ENCODE measurements at regions not wholly inside any gene's neighbourhood (a gene's known extent, or its start where the extent isn't known, plus 50 kb on each side); places are given as distances from the start of the nearest gene placed in this dataset.

DNA sequence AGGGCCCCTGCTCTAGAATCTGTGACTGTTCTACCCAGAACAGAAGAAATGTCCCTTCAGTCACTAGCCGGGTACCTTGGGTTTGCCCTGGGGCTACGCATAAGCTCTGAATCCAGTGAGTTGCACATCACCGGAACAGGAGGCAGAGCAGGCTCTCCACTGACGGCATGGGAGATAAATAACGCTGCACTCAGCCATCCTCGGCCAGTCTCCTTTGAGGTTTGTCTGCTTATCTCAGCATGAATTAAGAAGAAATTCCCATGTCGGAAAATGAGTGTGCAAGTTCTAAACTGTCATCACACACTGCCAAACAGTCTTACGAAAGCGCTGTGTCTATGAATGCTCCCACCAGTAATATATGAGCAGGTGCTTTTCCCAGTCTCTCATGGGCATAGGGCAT lies 90.8 kb downstream of the FAM50B start (continued):
- TF ChIP-seq, protein P1, sequence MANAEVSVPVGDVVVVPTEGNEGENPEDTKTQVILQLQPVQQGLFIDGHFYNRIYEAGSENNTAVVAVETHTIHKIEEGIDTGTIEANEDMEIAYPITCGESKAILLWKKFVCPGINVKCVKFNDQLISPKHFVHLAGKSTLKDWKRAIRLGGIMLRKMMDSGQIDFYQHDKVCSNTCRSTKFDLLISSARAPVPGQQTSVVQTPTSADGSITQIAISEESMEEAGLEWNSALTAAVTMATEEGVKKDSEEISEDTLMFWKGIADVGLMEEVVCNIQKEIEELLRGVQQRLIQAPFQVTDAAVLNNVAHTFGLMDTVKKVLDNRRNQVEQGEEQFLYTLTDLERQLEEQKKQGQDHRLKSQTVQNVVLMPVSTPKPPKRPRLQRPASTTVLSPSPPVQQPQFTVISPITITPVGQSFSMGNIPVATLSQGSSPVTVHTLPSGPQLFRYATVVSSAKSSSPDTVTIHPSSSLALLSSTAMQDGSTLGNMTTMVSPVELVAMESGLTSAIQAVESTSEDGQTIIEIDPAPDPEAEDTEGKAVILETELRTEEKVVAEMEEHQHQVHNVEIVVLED (CRISPR knock-in tag; IDR thresholded peaks at IDR 0.05), result no peak
- TF ChIP-seq NFE2L1 (tag; IDR thresholded peaks at IDR 0.05; ENCODE audit: borderline replicate concordance, low read depth) (no peak), PHB2 (IDR thresholded peaks at IDR 0.05; ENCODE audit: low read depth) (no peak), MTA2 (IDR thresholded peaks at IDR 0.05; ENCODE audit: low read depth) (0 out of 2 replicates have a peak, but pooled peaks have one; percentile 32), FOXK1 (CRISPR knock-in tag; IDR thresholded peaks at IDR 0.05; ENCODE audit: borderline replicate concordance) (no peak), SMAD1 (IDR thresholded peaks at IDR 0.05; ENCODE audit: low read depth, low read length, partially characterized antibody) (no peak), GTF2F1 (IDR thresholded peaks at IDR 0.05; ENCODE audit: low read depth, low read length) (no peak), NR4A1 (CRISPR knock-in tag; IDR thresholded peaks at IDR 0.05) (no peak), NR4A1 (tag; IDR thresholded peaks at IDR 0.05) (no peak), MEF2A (IDR thresholded peaks at IDR 0.05; ENCODE audit: control insufficient read depth, low read depth, low read length) (no peak), ZNF551 (CRISPR knock-in tag; IDR thresholded peaks at IDR 0.05) (no peak), GATA2 (CRISPR knock-in tag; IDR thresholded peaks at IDR 0.05) (peak; percentile 69)
- TF ChIP-seq, protein P2, sequence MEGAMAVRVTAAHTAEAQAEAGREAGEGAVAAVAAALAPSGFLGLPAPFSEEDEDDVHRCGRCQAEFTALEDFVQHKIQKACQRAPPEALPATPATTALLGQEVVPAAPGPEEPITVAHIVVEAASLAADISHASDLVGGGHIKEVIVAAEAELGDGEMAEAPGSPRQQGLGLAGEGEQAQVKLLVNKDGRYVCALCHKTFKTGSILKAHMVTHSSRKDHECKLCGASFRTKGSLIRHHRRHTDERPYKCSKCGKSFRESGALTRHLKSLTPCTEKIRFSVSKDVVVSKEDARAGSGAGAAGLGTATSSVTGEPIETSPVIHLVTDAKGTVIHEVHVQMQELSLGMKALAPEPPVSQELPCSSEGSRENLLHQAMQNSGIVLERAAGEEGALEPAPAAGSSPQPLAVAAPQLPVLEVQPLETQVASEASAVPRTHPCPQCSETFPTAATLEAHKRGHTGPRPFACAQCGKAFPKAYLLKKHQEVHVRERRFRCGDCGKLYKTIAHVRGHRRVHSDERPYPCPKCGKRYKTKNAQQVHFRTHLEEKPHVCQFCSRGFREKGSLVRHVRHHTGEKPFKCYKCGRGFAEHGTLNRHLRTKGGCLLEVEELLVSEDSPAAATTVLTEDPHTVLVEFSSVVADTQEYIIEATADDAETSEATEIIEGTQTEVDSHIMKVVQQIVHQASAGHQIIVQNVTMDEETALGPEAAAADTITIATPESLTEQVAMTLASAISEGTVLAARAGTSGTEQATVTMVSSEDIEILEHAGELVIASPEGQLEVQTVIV (CRISPR knock-in tag; IDR thresholded peaks at IDR 0.05; ENCODE audit: borderline replicate concordance), result no peak
- TF ChIP-seq, protein P3, sequence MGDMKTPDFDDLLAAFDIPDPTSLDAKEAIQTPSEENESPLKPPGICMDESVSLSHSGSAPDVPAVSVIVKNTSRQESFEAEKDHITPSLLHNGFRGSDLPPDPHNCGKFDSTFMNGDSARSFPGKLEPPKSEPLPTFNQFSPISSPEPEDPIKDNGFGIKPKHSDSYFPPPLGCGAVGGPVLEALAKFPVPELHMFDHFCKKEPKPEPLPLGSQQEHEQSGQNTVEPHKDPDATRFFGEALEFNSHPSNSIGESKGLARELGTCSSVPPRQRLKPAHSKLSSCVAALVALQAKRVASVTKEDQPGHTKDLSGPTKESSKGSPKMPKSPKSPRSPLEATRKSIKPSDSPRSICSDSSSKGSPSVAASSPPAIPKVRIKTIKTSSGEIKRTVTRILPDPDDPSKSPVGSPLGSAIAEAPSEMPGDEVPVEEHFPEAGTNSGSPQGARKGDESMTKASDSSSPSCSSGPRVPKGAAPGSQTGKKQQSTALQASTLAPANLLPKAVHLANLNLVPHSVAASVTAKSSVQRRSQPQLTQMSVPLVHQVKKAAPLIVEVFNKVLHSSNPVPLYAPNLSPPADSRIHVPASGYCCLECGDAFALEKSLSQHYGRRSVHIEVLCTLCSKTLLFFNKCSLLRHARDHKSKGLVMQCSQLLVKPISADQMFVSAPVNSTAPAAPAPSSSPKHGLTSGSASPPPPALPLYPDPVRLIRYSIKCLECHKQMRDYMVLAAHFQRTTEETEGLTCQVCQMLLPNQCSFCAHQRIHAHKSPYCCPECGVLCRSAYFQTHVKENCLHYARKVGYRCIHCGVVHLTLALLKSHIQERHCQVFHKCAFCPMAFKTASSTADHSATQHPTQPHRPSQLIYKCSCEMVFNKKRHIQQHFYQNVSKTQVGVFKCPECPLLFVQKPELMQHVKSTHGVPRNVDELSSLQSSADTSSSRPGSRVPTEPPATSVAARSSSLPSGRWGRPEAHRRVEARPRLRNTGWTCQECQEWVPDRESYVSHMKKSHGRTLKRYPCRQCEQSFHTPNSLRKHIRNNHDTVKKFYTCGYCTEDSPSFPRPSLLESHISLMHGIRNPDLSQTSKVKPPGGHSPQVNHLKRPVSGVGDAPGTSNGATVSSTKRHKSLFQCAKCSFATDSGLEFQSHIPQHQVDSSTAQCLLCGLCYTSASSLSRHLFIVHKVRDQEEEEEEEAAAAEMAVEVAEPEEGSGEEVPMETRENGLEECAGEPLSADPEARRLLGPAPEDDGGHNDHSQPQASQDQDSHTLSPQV (IDR thresholded peaks at IDR 0.05), result no peak
- TF ChIP-seq, protein P4, sequence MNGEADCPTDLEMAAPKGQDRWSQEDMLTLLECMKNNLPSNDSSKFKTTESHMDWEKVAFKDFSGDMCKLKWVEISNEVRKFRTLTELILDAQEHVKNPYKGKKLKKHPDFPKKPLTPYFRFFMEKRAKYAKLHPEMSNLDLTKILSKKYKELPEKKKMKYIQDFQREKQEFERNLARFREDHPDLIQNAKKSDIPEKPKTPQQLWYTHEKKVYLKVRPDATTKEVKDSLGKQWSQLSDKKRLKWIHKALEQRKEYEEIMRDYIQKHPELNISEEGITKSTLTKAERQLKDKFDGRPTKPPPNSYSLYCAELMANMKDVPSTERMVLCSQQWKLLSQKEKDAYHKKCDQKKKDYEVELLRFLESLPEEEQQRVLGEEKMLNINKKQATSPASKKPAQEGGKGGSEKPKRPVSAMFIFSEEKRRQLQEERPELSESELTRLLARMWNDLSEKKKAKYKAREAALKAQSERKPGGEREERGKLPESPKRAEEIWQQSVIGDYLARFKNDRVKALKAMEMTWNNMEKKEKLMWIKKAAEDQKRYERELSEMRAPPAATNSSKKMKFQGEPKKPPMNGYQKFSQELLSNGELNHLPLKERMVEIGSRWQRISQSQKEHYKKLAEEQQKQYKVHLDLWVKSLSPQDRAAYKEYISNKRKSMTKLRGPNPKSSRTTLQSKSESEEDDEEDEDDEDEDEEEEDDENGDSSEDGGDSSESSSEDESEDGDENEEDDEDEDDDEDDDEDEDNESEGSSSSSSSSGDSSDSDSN (IDR thresholded peaks at IDR 0.05; ENCODE audit: borderline replicate concordance in 1 of 2, low read depth in 2 of 2, low read length in 2 of 2), result no peak
